ENCODE measurements at regions not wholly inside any gene's neighbourhood (a gene's known extent, or its start where the extent isn't known, plus 50 kb on each side); places are given as distances from the start of the nearest gene placed in this dataset.
"Not testable (repeated sequence)": the region's sequence is repeated elsewhere in the genome, so short reads cannot be mapped to it uniquely, and the experiment has no call there.

- DNase-seq = no peak
Observed at GRCh38 chr4:136007991-136008390, 1524.3 kb downstream of the PCDH18 start.

GRCh38 chr4:136002316-136002715, 1530.0 kb downstream of the PCDH18 start:
- no peak for DNase-seq

- DNase-seq = no peak
Observed at GRCh38 chr4:136001791-136002190, 1530.5 kb downstream of the PCDH18 start.

GRCh38 chr4:136000246-136000645, 1532.0 kb downstream of the PCDH18 start:
- no peak for DNase-seq

DNA sequence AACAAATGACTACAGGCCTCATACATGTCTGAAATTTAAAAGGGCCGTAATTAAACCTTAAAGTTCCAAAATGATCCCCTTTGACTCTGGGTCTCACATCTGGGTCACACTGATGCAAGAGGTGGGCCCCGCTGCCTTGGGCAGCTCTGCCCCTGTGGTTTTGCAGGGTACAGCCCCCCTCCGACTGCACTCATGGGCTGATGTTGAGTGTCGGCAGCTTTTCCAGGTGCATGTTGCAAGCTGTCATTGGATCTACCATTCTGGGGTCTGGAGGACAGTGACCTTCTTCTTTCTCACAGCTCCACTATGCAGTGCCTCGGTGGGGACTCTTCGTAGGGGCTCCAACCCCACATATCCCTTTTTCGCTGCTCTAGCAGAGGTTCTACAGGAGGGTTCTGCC, 1537.9 kb downstream of the PCDH18 start:
- no peak for DNase-seq

GRCh38 chr4:135976860-135977259, 1555.4 kb downstream of the PCDH18 start:
- DNase-seq = no peak

GRCh38 chr4:135966936-135967335, 1565.4 kb downstream of the PCDH18 start:
- no peak for DNase-seq

- DNase-seq = no peak
Observed at GRCh38 chr4:135963009-135963408, 1569.3 kb downstream of the PCDH18 start.

DNA sequence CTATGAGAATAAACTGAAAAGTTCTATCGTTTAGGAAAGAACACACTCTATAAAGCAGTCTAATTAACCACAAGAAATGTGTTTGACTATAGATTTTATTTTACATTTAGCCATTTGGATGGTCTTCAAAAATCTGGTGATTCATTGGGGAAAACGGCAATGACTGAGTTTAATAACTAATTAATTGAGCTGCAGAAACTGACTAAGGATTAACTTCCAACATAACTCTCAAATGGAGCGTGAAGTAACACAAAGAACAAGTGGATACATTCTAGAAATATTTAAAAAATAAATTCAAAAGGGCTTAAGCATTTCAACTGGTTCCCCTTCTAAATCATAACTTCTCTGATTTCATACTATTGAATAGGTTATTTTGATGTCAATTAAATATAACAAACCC, 1582.4 kb downstream of the PCDH18 start:
- no peak for DNase-seq

DNA sequence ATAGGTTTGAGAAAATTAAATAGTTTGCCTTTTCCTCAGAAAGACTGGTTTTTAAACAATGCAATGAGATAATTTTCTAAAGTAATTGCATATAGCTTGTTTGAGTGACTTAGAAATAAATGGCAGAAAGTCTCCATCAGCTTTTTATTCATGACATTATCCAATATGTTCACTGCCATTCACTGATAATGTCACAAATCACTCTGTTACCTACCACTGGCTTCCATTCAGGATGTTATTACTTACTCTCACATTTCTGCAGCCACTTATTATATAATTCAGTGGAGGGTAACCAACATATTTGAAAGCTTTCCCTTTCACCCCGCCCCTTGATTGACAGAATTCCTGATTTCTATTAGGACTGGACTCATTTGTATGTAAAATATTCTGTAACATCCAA, 1583.5 kb downstream of the PCDH18 start:
- DNase-seq = no peak

GRCh38 chr4:135941671-135942070, 1590.6 kb downstream of the PCDH18 start:
- no peak for DNase-seq

GRCh38 chr4:135934026-135934425, 1598.3 kb downstream of the PCDH18 start:
- DNase-seq = no peak

- no peak for DNase-seq
Observed at GRCh38 chr4:135927651-135928050, 1604.6 kb downstream of the PCDH18 start.

GRCh38 chr4:135921081-135921480, 1611.2 kb downstream of the PCDH18 start:
- no peak for DNase-seq

- no peak for DNase-seq
Observed at GRCh38 chr4:135917011-135917410, 1615.3 kb downstream of the PCDH18 start.

- no peak for DNase-seq
Observed at GRCh38 chr4:135900956-135901355, 1631.3 kb downstream of the PCDH18 start.

DNA sequence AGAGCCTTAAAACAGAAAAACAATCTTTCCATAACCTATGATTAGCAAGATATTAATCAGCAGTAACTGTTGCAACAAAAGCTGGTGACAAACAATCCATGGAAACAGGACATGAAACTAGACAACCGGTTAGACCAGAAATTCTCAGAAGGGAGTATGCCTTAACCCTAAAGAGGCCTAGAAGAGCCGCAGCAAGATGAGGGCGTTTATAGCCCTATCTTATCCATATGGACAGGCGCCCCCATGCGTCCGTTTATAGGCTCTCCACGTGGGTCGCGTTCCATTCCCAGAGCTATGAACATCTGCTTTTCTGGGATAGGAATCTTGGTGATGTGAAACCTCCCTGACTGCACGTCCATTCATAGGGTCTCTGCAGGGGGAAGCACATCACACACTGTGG, 1662.7 kb upstream of the PABPC4L start:
- not testable (repeated sequence) for DNase-seq

DNA sequence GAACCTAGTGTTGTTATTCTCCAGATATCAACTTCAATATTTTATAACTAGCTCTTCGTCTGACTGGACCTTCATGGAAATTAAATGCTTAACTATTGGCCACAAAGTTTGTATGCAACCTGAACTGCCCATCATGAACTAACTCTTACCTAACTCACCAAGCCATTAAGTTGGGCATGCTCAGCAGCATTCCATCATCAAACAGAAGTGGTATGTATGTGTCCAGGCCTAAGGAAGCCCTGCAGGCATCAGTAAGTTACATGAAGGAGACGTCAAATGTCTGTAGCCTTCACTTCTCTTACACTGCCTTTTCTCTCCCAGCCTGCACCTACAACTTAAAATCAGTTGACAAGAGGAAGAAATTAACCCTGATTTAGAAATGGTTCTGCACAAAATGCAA, 1639.2 kb upstream of the PABPC4L start:
- DNase-seq = no peak

GRCh38 chr4:135839712-135840111, 1638.1 kb upstream of the PABPC4L start:
- no peak for DNase-seq

DNA sequence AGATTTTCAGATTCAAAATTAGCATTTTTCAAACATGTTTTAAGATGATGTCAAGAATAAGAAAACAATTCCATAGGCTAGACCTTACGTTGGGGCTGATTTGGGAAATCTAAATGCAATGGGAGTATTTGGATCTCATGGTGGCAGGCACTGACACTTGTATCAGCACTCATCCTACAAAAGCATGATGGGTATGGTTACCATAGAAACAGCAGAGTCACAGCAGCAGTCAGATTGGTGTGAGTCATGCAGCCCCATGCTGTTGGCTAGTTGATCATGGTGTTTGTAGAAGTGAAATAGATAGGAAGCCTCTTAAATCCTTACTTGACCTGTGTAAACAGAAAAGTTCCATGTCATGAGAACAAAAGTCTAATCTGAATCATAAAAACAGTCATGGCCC, 1637.3 kb upstream of the PABPC4L start:
- no peak for DNase-seq

GRCh38 chr4:135834471-135834870, 1632.9 kb upstream of the PABPC4L start:
- DNase-seq = no peak

DNA sequence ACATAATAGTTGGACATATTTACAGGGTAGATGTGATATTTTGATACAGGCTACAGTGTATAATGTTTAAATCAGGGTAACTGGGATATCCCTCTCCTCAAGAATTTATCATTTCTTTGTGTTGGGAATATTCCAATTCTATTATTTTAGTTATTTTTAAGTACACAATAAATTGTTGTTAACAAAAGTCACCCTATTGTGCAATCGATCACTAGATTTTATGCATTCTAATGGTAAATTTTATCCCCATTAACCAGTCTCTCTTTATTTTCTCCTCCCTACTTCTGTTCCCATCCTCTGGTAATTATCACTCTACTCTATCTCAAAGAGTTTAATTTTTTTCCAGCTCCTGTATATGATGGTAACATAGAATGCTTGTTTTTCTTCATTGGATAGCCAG, 1631.9 kb upstream of the PABPC4L start:
- DNase-seq = no peak

GRCh38 chr4:135824759-135825296, 1623.2 kb upstream of the PABPC4L start:
- DNase-seq = no peak

- DNase-seq = no peak
Observed at GRCh38 chr4:135804785-135805184, 1603.2 kb upstream of the PABPC4L start.

DNA sequence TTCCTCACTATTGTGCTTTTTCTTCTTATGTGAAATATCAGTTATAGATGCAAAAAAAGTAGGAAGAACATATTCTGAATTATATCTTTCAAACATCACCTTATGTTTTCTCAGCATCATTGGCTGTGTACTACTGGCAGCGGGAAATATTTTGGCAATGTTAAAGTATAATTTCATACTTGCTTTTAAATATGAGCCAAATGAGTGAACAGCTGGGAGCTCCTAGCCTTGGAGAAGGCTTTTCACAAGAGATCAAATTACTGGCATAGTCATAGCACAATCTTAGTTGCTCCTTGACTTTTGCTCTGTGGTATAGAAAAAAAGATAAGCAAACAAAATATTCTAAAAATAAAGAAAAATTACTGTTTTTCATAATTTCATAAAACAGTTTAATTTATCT, 1575.8 kb upstream of the PABPC4L start:
- DNase-seq = no peak

GRCh38 chr4:135775909-135776308, 1574.3 kb upstream of the PABPC4L start:
- DNase-seq = no peak
